ENCODE measurements at regions not wholly inside any gene's neighbourhood (a gene's known extent, or its start where the extent isn't known, plus 50 kb on each side); places are given as distances from the start of the nearest gene placed in this dataset.

DNA sequence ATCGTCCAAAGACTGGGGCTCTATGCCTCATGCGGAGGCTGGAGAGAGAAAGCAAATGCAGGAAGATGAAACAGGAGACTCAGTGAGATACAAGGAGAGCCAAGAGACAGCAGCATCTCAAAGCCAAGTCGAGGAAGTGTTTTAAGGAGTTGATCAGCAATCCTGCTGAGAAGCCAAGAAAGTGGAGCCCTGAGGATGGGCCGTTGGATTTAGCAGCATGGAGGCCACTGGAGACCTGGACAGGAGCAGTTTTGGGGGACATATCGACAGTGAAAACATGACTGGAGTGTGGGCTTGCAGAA, 107.4 kb upstream of the ZBTB40 start:
- intact Hi-C loops (cut with micrococcal nuclease; ENCODE audit: unreplicated experiment), result no loop called here
- no peak for FAIRE-seq
- in situ Hi-C loops (cut with HindIII; ENCODE audit: extremely low pct_ligation_motif_present, low pct_unique_long_range_greater_than_20kb), result no loop called here
- no peak overlapping the region for H3K9ac ChIP-seq (ENCODE audit: insufficient read depth, low read depth, low read length)
- CTCF ChIA-PET (ENCODE audit: low intra/inter-chr PET ratio, low total read pairs), result no interaction called here
- H3K27ac ChIP-seq (ENCODE audit: extremely low read length, insufficient read depth, low read length), result no peak overlapping the region
- DNase-seq (ENCODE audit: low spot score), result no peak
- H3K27me3 ChIP-seq (ENCODE audit: control insufficient read depth in 1 of 2, insufficient read depth in 2 of 2, low read length in 2 of 2), result peaks cover 4 to 79% of the 10 kb centered on the region in 2 experiments; a peak in 4 of 5 replicates
- H3K4me1 ChIP-seq (ENCODE audit: insufficient read depth, low read length), result peaks cover 37% of the 10 kb centered on the region
- no peaks in the 10 kb centered on the region for H3K9me3 ChIP-seq (ENCODE audit: low read length)
- H2AFZ ChIP-seq (ENCODE audit: low read length), result no peak overlapping the region
- ATAC-seq, result no peak
- 24% methylated on average over 5 of the region's 5 CpGs for WGBS (ENCODE audit: low lambda C conversion rate)
- H3K4me3 ChIP-seq (replicated peaks in 1 of 3; ENCODE audit: insufficient read depth in 1 of 3, low read depth in 2 of 3, low read length in 3 of 3), result no peak overlapping the region
- no peaks in the 10 kb centered on the region for H3K36me3 ChIP-seq (replicated peaks in 1 of 2; ENCODE audit: control insufficient read depth in 1 of 2, insufficient read depth in 2 of 2, low read length in 2 of 2)
- H3K4me2 ChIP-seq (ENCODE audit: low read depth, low read length), result no peak overlapping the region
- no peaks in the 10 kb centered on the region for H3K79me2 ChIP-seq (ENCODE audit: insufficient read depth, low read length)
- TF ChIP-seq ZNF432 (CRISPR knock-in tag; IDR thresholded peaks at IDR 0.05; ENCODE audit: borderline replicate concordance), result no peak
- TF ChIP-seq ZNF138 (CRISPR knock-in tag; IDR thresholded peaks at IDR 0.05; ENCODE audit: low read depth), result no peak
- no peak for TF ChIP-seq TOPORS (CRISPR knock-in tag; IDR thresholded peaks at IDR 0.05)
- TF ChIP-seq, protein P1, sequence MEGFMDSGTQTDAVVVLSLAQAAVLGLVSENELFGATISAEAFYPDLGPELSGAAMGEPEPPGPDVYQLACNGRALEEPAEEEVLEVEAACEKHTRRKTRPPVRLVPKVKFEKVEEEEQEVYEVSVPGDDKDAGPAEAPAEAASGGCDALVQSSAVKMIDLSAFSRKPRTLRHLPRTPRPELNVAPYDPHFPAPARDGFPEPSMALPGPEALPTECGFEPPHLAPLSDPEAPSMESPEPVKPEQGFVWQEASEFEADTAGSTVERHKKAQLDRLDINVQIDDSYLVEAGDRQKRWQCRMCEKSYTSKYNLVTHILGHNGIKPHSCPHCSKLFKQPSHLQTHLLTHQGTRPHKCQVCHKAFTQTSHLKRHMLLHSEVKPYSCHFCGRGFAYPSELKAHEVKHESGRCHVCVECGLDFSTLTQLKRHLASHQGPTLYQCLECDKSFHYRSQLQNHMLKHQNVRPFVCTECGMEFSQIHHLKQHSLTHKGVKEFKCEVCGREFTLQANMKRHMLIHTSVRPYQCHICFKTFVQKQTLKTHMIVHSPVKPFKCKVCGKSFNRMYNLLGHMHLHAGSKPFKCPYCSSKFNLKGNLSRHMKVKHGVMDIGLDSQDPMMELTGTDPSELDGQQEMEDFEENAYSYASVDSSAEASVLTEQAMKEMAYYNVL (CRISPR knock-in tag; IDR thresholded peaks at IDR 0.05; ENCODE audit: borderline replicate concordance), result no peak
- H4K20me1 ChIP-seq (ENCODE audit: insufficient read depth, low read length), result peaks cover 8% of the 10 kb centered on the region; the same call in 1 of the 2 replicates
- no TSS peak for BruUV-seq (replicated peaks)
- POLR2A ChIA-PET, result no interaction called here

DNA sequence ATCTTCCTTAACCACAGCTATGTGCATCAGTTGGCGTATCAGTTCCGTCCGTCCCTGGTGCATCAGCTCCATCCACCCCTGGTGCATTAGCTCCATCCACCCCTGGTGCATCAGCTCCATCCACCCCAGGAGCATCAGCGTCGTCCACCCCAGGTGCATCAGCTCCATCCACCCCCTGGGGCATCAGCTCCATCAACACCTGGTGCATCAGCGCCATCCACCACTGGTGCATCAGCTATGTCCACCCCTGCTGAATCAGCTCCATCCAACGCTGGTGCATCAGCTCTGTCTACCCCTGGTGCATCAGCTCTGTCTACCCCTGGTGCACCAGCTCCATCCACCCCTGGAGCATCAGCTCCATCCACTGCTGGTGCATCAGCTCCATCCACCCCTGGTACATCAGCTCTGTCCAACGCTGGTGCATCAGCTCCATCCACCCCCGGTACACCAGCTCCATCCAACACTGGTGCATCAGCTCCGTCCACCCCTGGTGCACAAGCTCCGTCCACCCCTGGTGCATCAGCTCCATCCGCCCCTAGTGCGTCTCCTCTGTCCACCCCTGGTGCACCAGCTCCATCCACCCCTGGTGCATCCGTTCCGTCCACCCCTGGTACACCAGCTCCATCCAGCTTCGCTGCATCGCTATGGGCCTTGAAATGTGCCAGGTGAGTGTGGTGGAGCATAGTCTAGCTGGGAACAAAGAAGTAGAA, 106.6 kb upstream of the ZBTB40 start:
- FAIRE-seq (no peak), DNase-seq (ENCODE audit: low spot score) (no peak), ATAC-seq (no peak)
- no peaks in the 10 kb centered on the region for H3K79me2 ChIP-seq (ENCODE audit: insufficient read depth, low read length)
- H3K27me3 ChIP-seq (ENCODE audit: control insufficient read depth in 1 of 2, insufficient read depth in 2 of 2, low read length in 2 of 2), result peaks cover 9 to 79% of the 10 kb centered on the region in 2 experiments; a peak in 4 of 5 replicates
- POLR2A ChIA-PET, result no interaction called here
- H3K9ac ChIP-seq (ENCODE audit: insufficient read depth, low read depth, low read length), result no peak overlapping the region
- H3K4me2 ChIP-seq (ENCODE audit: low read depth, low read length), result no peak overlapping the region
- BruUV-seq (replicated peaks), result no TSS peak
- CTCF ChIA-PET (ENCODE audit: low intra/inter-chr PET ratio, low total read pairs), result no interaction called here
- no peaks in the 10 kb centered on the region for H3K9me3 ChIP-seq (ENCODE audit: low read length)
- H3K36me3 ChIP-seq (replicated peaks in 1 of 2; ENCODE audit: control insufficient read depth in 1 of 2, insufficient read depth in 2 of 2, low read length in 2 of 2), result no peaks in the 10 kb centered on the region
- intact Hi-C loops (cut with micrococcal nuclease; ENCODE audit: unreplicated experiment), result no loop called here
- H3K4me1 ChIP-seq (ENCODE audit: insufficient read depth, low read length), result peaks cover 37% of the 10 kb centered on the region
- H3K27ac ChIP-seq (ENCODE audit: extremely low read length, insufficient read depth, low read length), result no peak overlapping the region
- WGBS (ENCODE audit: low lambda C conversion rate), result 43% methylated on average over 17 of the region's 17 CpGs
- peaks cover 8% of the 10 kb centered on the region; the same call in 1 of the 2 replicates for H4K20me1 ChIP-seq (ENCODE audit: insufficient read depth, low read length)
- H3K4me3 ChIP-seq (replicated peaks in 1 of 3; ENCODE audit: insufficient read depth in 1 of 3, low read depth in 2 of 3, low read length in 3 of 3), result no peak overlapping the region
- H2AFZ ChIP-seq (ENCODE audit: low read length), result no peak overlapping the region
- in situ Hi-C loops (cut with HindIII; ENCODE audit: extremely low pct_ligation_motif_present, low pct_unique_long_range_greater_than_20kb), result no loop called here
- TF ChIP-seq NFKBIZ (CRISPR knock-in tag; IDR thresholded peaks at IDR 0.05) (no peak), ZNF773 (CRISPR knock-in tag; IDR thresholded peaks at IDR 0.05; ENCODE audit: borderline replicate concordance) (no peak), STAG1 (CRISPR knock-in tag; IDR thresholded peaks at IDR 0.05) (no peak), SRSF9 (IDR thresholded peaks at IDR 0.05; ENCODE audit: borderline replicate concordance, insufficient read depth, low read depth, low read length, poor library complexity, severe bottlenecking) (no peak), ZNF484 (CRISPR knock-in tag; IDR thresholded peaks at IDR 0.05; ENCODE audit: borderline replicate concordance, low read depth) (no peak), RAD51 (IDR thresholded peaks at IDR 0.05; ENCODE audit: borderline replicate concordance) (no peak), ZSCAN9 (CRISPR knock-in tag; IDR thresholded peaks at IDR 0.05; ENCODE audit: borderline replicate concordance) (no peak), NONO (IDR thresholded peaks at IDR 0.05) (no peak), NONO (CRISPR knock-in tag; conservative IDR thresholded peaks at IDR 0.05) (no peak), SMARCE1 (IDR thresholded peaks at IDR 0.05; ENCODE audit: borderline replicate concordance) (no peak)
- TF ChIP-seq, protein P2, sequence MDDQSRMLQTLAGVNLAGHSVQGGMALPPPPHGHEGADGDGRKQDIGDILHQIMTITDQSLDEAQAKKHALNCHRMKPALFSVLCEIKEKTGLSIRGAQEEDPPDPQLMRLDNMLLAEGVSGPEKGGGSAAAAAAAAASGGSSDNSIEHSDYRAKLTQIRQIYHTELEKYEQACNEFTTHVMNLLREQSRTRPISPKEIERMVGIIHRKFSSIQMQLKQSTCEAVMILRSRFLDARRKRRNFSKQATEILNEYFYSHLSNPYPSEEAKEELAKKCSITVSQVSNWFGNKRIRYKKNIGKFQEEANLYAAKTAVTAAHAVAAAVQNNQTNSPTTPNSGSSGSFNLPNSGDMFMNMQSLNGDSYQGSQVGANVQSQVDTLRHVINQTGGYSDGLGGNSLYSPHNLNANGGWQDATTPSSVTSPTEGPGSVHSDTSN (CRISPR knock-in tag; IDR thresholded peaks at IDR 0.05; ENCODE audit: borderline replicate concordance), result no peak
- TF ChIP-seq, protein P3, sequence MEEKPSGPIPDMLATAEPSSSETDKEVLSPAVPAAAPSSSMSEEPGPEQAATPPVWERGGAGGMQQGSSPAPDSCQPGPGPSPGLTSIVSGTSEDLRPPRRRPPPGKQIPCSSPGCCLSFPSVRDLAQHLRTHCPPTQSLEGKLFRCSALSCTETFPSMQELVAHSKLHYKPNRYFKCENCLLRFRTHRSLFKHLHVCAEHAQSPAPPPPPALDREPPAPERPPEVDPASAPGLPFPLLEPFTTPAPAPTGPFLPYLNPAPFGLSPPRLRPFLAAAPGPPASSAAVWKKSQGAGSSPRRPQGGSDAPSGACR (CRISPR knock-in tag; IDR thresholded peaks at IDR 0.05), result no peak

Measured in HepG2 (cell line).